Hepatocyte (in vitro differentiated cells): ENCODE measurements at regions not wholly inside any gene's neighbourhood (a gene's known extent, or its start where the extent isn't known, plus 50 kb on each side); places are given as distances from the start of the nearest gene placed in this dataset.

ENCODE experiments used
- DNase-seq: peaks from one replicate; pipeline ENCODE4 v3.0.0-alpha.2; 2016; ENCODE audit warnings: low spot score
- H2AFZ ChIP-seq: fragments of 200-600 bp; sonication (generic); 2 replicates; pipeline ENCODE4 v1.6.0; 2016; ENCODE audit warnings: antibody characterized with exemption, mild to moderate bottlenecking
- H3K27ac ChIP-seq: fragments of 200-600 bp; sonication (generic); 2 replicates; pipeline ENCODE4 v1.5.1; 2016; ENCODE audit warnings: mild to moderate bottlenecking
- H3K27me3 ChIP-seq: fragments of 200-600 bp; sonication (generic); 2 replicates; pipeline ENCODE4 v1.6.1; 2016
- H3K36me3 ChIP-seq: fragments of 200-600 bp; sonication (generic); replicated peaks from 2 replicates; pipeline ENCODE4 v1.5.1; 2016; ENCODE audit warnings: low read depth; ENCODE audit not compliant: insufficient read depth
- H3K4me1 ChIP-seq: fragments of 200-600 bp; sonication (generic); 2 replicates; pipeline ENCODE4 v1.5.1; 2016; ENCODE audit warnings: mild to moderate bottlenecking, moderate library complexity; ENCODE audit not compliant: insufficient read depth
- H3K4me2 ChIP-seq: fragments of 200-600 bp; sonication (generic); 2 replicates; pipeline ENCODE4 v1.6.0; 2016
- H3K4me3 ChIP-seq: fragments of 200-600 bp; sonication (generic); 2 replicates; pipeline ENCODE4 v1.5.1; 2016; ENCODE audit warnings: mild to moderate bottlenecking
- H3K79me2 ChIP-seq: fragments of 200-600 bp; sonication (generic); 2 replicates; pipeline ENCODE4 v1.6.0; 2017; ENCODE audit warnings: mild to moderate bottlenecking
- H3K9me2 ChIP-seq: fragments of 200-600 bp; sonication (generic); replicated peaks from 2 replicates; pipeline ENCODE4 v1.6.0; 2017; ENCODE audit warnings: mild to moderate bottlenecking; ENCODE audit not compliant: insufficient read depth
- H3K9me3 ChIP-seq: fragments of 200-600 bp; sonication (generic); 2 replicates; pipeline ENCODE4 v1.5.1; 2016; ENCODE audit warnings: low read depth, mild to moderate bottlenecking
- H4K20me1 ChIP-seq: fragments of 200-600 bp; sonication (generic); 2 replicates; pipeline ENCODE4 v1.6.0; 2016; ENCODE audit warnings: mild to moderate bottlenecking; ENCODE audit not compliant: insufficient read depth, poor library complexity, severe bottlenecking
- CTCF ChIP-seq: fragments of 200-600 bp; sonication (generic); IDR thresholded peaks from 2 replicates; pipeline ENCODE4 v1.5.1; 2016; ENCODE audit warnings: antibody characterized with exemption, mild to moderate bottlenecking; ENCODE audit not compliant: poor library complexity
- EZH2 ChIP-seq: fragments of 200-600 bp; sonication (generic); IDR thresholded peaks from 2 replicates; pipeline ENCODE4 v1.6.1; 2016; ENCODE audit warnings: antibody characterized with exemption, mild to moderate bottlenecking, borderline replicate concordance
- EZH2phosphoT487 ChIP-seq: fragments of 200-600 bp; sonication (generic); IDR thresholded peaks from one replicate; pipeline ENCODE4 v1.6.1; 2018; ENCODE audit warnings: antibody characterized with exemption, mild to moderate bottlenecking, low read depth, moderate library complexity; ENCODE audit not compliant: unreplicated experiment, severe bottlenecking
- WGBS: methylation state at CpG from one replicate; pipeline ENCODE4 v1.1.6; 2016; ENCODE audit warnings: low lambda C conversion rate; ENCODE audit errors: missing lambda C conversion rate; 5-methylcytosine and 5-hydroxymethylcytosine counted together

GRCh38 chr1:73382966-73383365 lies 815.0 kb downstream of the LRRIQ3 start:
- no peak for TF ChIP-seq EZH2
- no peak for TF ChIP-seq CTCF
- TF ChIP-seq EZH2phosphoT487: no peak
- no peaks in the 10 kb centered on the region for H3K4me1 ChIP-seq
- no peaks in the 10 kb centered on the region for H3K9me3 ChIP-seq
- H3K9me2 ChIP-seq: no peaks in the 10 kb centered on the region
- no peak overlapping the region for H2AFZ ChIP-seq
- WGBS: 84% methylated on average over 3 of the region's 3 CpGs
- no peaks in the 10 kb centered on the region for H3K36me3 ChIP-seq
- H3K4me3 ChIP-seq: no peak overlapping the region
- H3K79me2 ChIP-seq: no peaks in the 10 kb centered on the region
- H3K27me3 ChIP-seq: no peaks in the 10 kb centered on the region
- no peak overlapping the region for H3K27ac ChIP-seq
- H4K20me1 ChIP-seq: no peaks in the 10 kb centered on the region
- no peak for DNase-seq
- H3K4me2 ChIP-seq: no peak overlapping the region

GRCh38 chr1:73366734-73367413 lies 831.1 kb downstream of the LRRIQ3 start:
- no peaks in the 10 kb centered on the region for H3K36me3 ChIP-seq
- no peak overlapping the region for H3K27ac ChIP-seq
- H3K4me3 ChIP-seq: no peak overlapping the region
- H3K9me2 ChIP-seq: no peaks in the 10 kb centered on the region
- H3K27me3 ChIP-seq: no peaks in the 10 kb centered on the region
- TF ChIP-seq EZH2phosphoT487: no peak
- no peak for TF ChIP-seq EZH2
- no peak for TF ChIP-seq CTCF
- no peaks in the 10 kb centered on the region for H3K9me3 ChIP-seq
- H2AFZ ChIP-seq: no peak overlapping the region
- no peak for DNase-seq
- no peaks in the 10 kb centered on the region for H3K4me1 ChIP-seq
- H3K79me2 ChIP-seq: no peaks in the 10 kb centered on the region
- H4K20me1 ChIP-seq: no peaks in the 10 kb centered on the region
- WGBS: 80% methylated on average over 5 of the region's 5 CpGs
- H3K4me2 ChIP-seq: no peak overlapping the region

GRCh38 chr1:73359001-73359400 lies 839.0 kb downstream of the LRRIQ3 start:
- no peaks in the 10 kb centered on the region for H3K4me1 ChIP-seq
- H3K4me2 ChIP-seq: no peak overlapping the region
- no peak for TF ChIP-seq EZH2
- TF ChIP-seq CTCF: no peak
- no peak for TF ChIP-seq EZH2phosphoT487
- no peak overlapping the region for H3K27ac ChIP-seq
- no peaks in the 10 kb centered on the region for H3K36me3 ChIP-seq
- H3K9me3 ChIP-seq: no peaks in the 10 kb centered on the region
- no peaks in the 10 kb centered on the region for H3K27me3 ChIP-seq
- no peak overlapping the region for H2AFZ ChIP-seq
- H3K4me3 ChIP-seq: no peak overlapping the region
- no peaks in the 10 kb centered on the region for H3K79me2 ChIP-seq
- H4K20me1 ChIP-seq: no peaks in the 10 kb centered on the region
- WGBS: 76% methylated on average over 3 of the region's 3 CpGs
- DNase-seq: no peak
- H3K9me2 ChIP-seq: no peaks in the 10 kb centered on the region
